Tibial artery (tissue), 4 donors: ENCODE measurements at regions not wholly inside any gene's neighbourhood (a gene's known extent, or its start where the extent isn't known, plus 50 kb on each side); places are given as distances from the start of the nearest gene placed in this dataset.

Experiments
- DNase-seq, 2 donors: peaks; one replicate each; pipeline ENCODE4 v3.0.0-alpha.2; 2019
- H3K27ac ChIP-seq, 2 donors: fragments of 200-600 bp; sonication (generic) in 1 of 2; 1 replicate in 1 of 2; 2 replicates in 1 of 2; pipeline ENCODE4 v1.5.1; 2018 to 2019; ENCODE audit warnings: mild to moderate bottlenecking in 1 of 2
- H3K27me3 ChIP-seq, 2 donors: fragments of 200-600 bp; sonication (generic) in 1 of 2; one replicate each; pipeline versions ENCODE4 v1.5.1 to v1.6.0; 2016 to 2019
- H3K36me3 ChIP-seq, 3 donors: fragments of 200-600 bp; sonication (generic) in 2 of 3; one replicate each; pipeline ENCODE4 v1.5.1; 2016 to 2019; ENCODE audit warnings: mild to moderate bottlenecking in 2 of 3
- H3K4me1 ChIP-seq, 4 donors: fragments of 200-600 bp; sonication (generic) in 2 of 4; 1 replicate in 3 of 4; 2 replicates in 1 of 4; pipeline ENCODE4 v1.5.1; 2016 to 2019
- H3K4me3 ChIP-seq, 2 donors: fragments of 200-600 bp; sonication (generic) in 1 of 2; 1 replicate in 1 of 2; 2 replicates in 1 of 2; pipeline ENCODE4 v1.5.1; 2018 to 2019; ENCODE audit warnings: mild to moderate bottlenecking in 2 of 2
- H3K9me3 ChIP-seq, 3 donors: fragments of 200-600 bp; sonication (generic) in 1 of 3; one replicate each; pipeline ENCODE4 v1.5.1; 2016 to 2019
- CTCF ChIP-seq, 2 experiments: fragments of 200-600 bp in 1 of 2; fragments of 450-650 bp in 1 of 2; IDR thresholded peaks; one replicate each; pipeline ENCODE4 v1.5.1; 2017 to 2019; ENCODE audit warnings: antibody characterized with exemption in 2 of 2, mild to moderate bottlenecking in 1 of 2, moderate library complexity in 1 of 2
- intact Hi-C: fragments of 100-400 bp; cut with DNase I; formaldehyde crosslinking; loops from one replicate; pipeline ENCODE4 v1.15.0; 2023; ENCODE audit warnings: low total_unique reads

GRCh38 chr13:69591437-69591836, 516.2 kb upstream of the ATXN8OS start:
- no peak for TF ChIP-seq CTCF (IDR thresholded peaks at IDR 0.05)
- Histone ChIP-seq H3K36me3 (no peaks in the 10 kb centered on the region), H3K27ac (no peak overlapping the region), H3K4me1 (no peaks in the 10 kb centered on the region), H3K4me3 (no peak overlapping the region), H3K27me3 (no peaks in the 10 kb centered on the region), H3K9me3 (no peaks in the 10 kb centered on the region)
- intact Hi-C loops, result no loop called here
- no peak for DNase-seq

GRCh38 chr13:69589531-69590235, 517.9 kb upstream of the ATXN8OS start:
- H3K4me3 ChIP-seq, result no peak overlapping the region
- intact Hi-C loops, result no loop called here
- no peak overlapping the region for H3K27ac ChIP-seq
- no peaks in the 10 kb centered on the region for H3K36me3 ChIP-seq
- no peaks in the 10 kb centered on the region for H3K4me1 ChIP-seq
- DNase-seq, result no peak
- TF ChIP-seq CTCF (IDR thresholded peaks at IDR 0.05), result no peak
- H3K27me3 ChIP-seq, result no peaks in the 10 kb centered on the region
- no peaks in the 10 kb centered on the region for H3K9me3 ChIP-seq

GRCh38 chr13:69585656-69586055, 522.0 kb upstream of the ATXN8OS start:
- DNase-seq, result no peak

GRCh38 chr13:69580255-69580654, 527.4 kb upstream of the ATXN8OS start:
- H3K36me3 ChIP-seq, result no peaks in the 10 kb centered on the region
- no peak overlapping the region for H3K4me3 ChIP-seq
- TF ChIP-seq CTCF (IDR thresholded peaks at IDR 0.05), result no peak
- no peaks in the 10 kb centered on the region for H3K4me1 ChIP-seq
- H3K9me3 ChIP-seq, result no peaks in the 10 kb centered on the region
- H3K27me3 ChIP-seq, result no peaks in the 10 kb centered on the region
- H3K27ac ChIP-seq, result no peak overlapping the region
- intact Hi-C loops, result no loop called here
- no peak for DNase-seq

More at GRCh38 chr13:69585656-69586055, 522.0 kb upstream of the ATXN8OS start:
- no peak overlapping the region for H3K27ac ChIP-seq
- H3K27me3 ChIP-seq, result no peaks in the 10 kb centered on the region
- H3K36me3 ChIP-seq, result no peaks in the 10 kb centered on the region
- no peak overlapping the region for H3K4me3 ChIP-seq
- intact Hi-C loops, result no loop called here
- H3K9me3 ChIP-seq, result no peaks in the 10 kb centered on the region
- H3K4me1 ChIP-seq, result no peaks in the 10 kb centered on the region
- TF ChIP-seq CTCF (IDR thresholded peaks at IDR 0.05), result no peak

GRCh38 chr13:69579351-69579750, 528.3 kb upstream of the ATXN8OS start:
- Histone ChIP-seq H3K27ac (no peak overlapping the region), H3K9me3 (no peaks in the 10 kb centered on the region), H3K4me1 (no peaks in the 10 kb centered on the region), H3K4me3 (no peak overlapping the region), H3K36me3 (no peaks in the 10 kb centered on the region), H3K27me3 (no peaks in the 10 kb centered on the region)
- intact Hi-C loops, result no loop called here
- TF ChIP-seq CTCF (IDR thresholded peaks at IDR 0.05), result no peak
- DNase-seq, result no peak
